BJ (cell line): ENCODE measurements at regions not wholly inside any gene's neighbourhood (a gene's known extent, or its start where the extent isn't known, plus 50 kb on each side); places are given as distances from the start of the nearest gene placed in this dataset.
"Not testable (repeated sequence)": the region's sequence is repeated elsewhere in the genome, so short reads cannot be mapped to it uniquely, and the experiment has no call there.

Experiments used
- CTCF ChIA-PET: fragments of 350-600 bp; formaldehyde crosslinking; extraction: SDS; loops from one replicate; lab custom pipeline; 2021; ENCODE audit warnings: antibody characterized with exemption, inconsistent platforms; lab: Yijun Ruan, JAX
- POLR2A ChIA-PET: fragments of 300-600 bp; sonication (Branson Sonifier 250); formaldehyde crosslinking; extraction: SDS; loops from one replicate; lab custom pipeline; 2021; ENCODE audit warnings: antibody characterized with exemption; lab: Charles Lee
- DNase-seq: peaks from one replicate; pipeline ENCODE4 v3.0.0-alpha.2; 2011; ENCODE audit warnings: low read depth
- H3K27me3 ChIP-seq: 2 replicates; pipeline ENCODE4 v1.6.0; 2011; ENCODE audit warnings: low read length; ENCODE audit not compliant: control insufficient read depth, insufficient read depth
- H3K36me3 ChIP-seq: 2 replicates; pipeline ENCODE4 v1.5.1; 2011; ENCODE audit warnings: low read length; ENCODE audit not compliant: control insufficient read depth, insufficient read depth
- H3K4me3 ChIP-seq: 2 replicates; pipeline ENCODE4 v1.5.1; 2011; ENCODE audit warnings: low read depth, mild to moderate bottlenecking, control low read depth, low read length
- TF ChIP-seq, protein P1 (sequence below): IDR thresholded peaks from 2 replicates; pipeline ENCODE4 v1.5.1; 2011; ENCODE audit warnings: low read depth, mild to moderate bottlenecking, control low read depth, inconsistent platforms, low read length, moderate library complexity; ENCODE audit not compliant: insufficient read depth

DNA sequence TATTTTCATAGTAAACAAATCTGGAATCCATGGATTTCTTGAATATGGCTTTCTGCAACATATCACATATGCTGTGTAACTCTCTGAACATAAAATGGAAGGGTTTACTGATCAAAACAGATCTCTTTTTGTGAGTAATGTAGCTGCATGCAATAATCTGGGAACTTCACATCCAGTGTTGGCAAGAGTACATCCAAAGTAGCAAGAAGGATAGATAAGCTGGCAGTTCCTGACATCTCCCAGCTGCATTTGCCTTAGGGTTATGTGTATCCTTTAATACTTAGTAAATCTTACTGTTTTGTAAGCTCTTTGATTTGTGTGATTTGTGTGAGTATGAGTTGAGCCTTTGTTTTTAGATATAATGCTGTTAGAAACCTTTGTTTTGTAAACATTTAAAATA lies 280.4 kb upstream of the CNTN5 start:
- no peak for DNase-seq
- POLR2A ChIA-PET = no interaction called here
- CTCF ChIA-PET = no interaction called here
- H3K36me3 ChIP-seq = no peaks in the 10 kb centered on the region
- TF ChIP-seq, protein P1, sequence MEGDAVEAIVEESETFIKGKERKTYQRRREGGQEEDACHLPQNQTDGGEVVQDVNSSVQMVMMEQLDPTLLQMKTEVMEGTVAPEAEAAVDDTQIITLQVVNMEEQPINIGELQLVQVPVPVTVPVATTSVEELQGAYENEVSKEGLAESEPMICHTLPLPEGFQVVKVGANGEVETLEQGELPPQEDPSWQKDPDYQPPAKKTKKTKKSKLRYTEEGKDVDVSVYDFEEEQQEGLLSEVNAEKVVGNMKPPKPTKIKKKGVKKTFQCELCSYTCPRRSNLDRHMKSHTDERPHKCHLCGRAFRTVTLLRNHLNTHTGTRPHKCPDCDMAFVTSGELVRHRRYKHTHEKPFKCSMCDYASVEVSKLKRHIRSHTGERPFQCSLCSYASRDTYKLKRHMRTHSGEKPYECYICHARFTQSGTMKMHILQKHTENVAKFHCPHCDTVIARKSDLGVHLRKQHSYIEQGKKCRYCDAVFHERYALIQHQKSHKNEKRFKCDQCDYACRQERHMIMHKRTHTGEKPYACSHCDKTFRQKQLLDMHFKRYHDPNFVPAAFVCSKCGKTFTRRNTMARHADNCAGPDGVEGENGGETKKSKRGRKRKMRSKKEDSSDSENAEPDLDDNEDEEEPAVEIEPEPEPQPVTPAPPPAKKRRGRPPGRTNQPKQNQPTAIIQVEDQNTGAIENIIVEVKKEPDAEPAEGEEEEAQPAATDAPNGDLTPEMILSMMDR = no peak
- no peak overlapping the region for H3K4me3 ChIP-seq
- H3K27me3 ChIP-seq = no peaks in the 10 kb centered on the region

DNA sequence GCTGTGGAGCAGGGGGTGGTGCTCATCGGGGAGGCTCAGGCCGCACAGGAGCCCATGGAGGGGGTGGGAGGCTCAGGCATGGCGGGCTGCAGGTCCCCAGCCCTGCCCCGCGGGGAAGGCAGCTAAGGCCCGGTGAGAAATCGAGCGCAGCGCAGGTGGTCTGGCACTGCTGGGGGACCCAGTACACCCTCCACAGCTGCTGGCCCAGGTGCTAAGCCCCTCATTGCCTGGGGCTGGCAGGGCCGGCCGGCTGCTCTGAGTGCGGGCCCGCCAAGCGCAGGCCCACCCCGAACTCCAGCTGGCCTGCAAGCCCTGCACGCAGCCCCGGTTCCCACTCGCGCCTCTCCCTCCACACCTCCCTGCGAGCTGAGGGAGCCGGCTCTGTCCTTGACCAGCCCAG lies 257.3 kb upstream of the CNTN5 start:
- H3K4me3 ChIP-seq, POLR2A ChIA-PET, H3K27me3 ChIP-seq, H3K36me3 ChIP-seq, CTCF ChIA-PET, DNase-seq: not testable (repeated sequence)

DNA sequence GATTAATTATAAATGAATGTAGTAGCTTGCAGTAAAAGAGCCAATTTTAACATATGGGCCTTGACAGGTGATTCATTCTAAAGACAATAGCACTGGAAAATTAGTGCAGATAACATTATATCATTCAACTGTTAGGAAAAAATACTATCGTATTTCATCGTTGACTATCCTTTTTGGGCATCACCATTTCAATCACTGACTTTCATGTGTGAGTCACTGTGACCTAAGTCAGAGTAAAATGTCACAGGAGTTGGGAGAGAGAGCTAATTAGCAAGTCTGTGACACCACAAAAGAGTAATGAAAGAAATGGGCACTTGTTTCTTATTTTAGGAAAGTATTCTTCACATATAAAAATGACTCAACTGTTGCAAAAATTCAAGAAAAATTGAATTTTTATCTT lies 253.8 kb upstream of the CNTN5 start:
- DNase-seq = no peak
- no peak overlapping the region for H3K4me3 ChIP-seq
- H3K27me3 ChIP-seq = no peaks in the 10 kb centered on the region
- POLR2A ChIA-PET = no interaction called here
- no peaks in the 10 kb centered on the region for H3K36me3 ChIP-seq
- TF ChIP-seq, protein P1 = no peak
- CTCF ChIA-PET = no interaction called here

DNA sequence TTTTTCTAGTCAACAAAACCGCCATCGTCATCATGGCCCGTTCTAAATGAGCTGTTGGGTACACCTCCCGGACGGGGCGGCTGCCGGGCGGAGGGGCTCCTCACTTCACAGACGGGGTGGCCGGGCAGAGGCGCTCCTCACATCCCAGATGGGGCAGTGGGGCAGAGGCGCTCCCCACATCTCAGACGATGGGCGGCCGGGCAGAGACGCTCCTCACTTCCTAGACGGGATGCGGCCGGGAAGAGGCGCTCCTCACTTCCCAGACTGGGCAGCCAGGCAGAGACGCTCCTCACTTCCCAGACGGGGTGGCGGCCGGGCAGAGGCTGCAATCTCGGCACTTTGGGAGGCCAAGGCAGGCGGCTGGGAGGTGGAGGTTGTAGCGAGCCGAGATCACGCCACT lies 250.7 kb upstream of the CNTN5 start:
- H3K27me3 ChIP-seq, H3K36me3 ChIP-seq, H3K4me3 ChIP-seq, DNase-seq, CTCF ChIA-PET, POLR2A ChIA-PET: not testable (repeated sequence)

DNA sequence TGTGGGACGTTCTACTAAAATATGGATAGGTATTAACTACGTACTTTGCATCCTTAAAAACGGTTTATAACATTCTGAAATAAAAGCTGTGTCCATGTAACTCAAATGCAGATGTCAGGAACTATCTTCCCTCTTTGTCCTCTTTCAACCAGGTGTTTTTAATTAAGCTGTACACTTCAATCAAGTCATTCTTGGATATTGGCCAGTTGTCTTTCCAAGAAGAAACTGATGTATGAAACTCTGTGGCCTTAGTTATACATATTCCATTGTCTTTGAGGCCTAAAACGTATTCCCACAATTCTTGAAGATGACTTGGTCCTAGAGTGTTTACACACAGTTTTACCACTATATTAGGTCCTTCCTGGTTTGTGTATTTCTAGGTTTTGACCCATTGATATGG lies 249.0 kb upstream of the CNTN5 start:
- TF ChIP-seq, protein P1 = no peak
- ChIA-PET CTCF (no interaction called here), POLR2A (no interaction called here)
- Histone ChIP-seq H3K4me3 (no peak overlapping the region), H3K27me3 (no peaks in the 10 kb centered on the region), H3K36me3 (no peaks in the 10 kb centered on the region)
- no peak for DNase-seq

DNA sequence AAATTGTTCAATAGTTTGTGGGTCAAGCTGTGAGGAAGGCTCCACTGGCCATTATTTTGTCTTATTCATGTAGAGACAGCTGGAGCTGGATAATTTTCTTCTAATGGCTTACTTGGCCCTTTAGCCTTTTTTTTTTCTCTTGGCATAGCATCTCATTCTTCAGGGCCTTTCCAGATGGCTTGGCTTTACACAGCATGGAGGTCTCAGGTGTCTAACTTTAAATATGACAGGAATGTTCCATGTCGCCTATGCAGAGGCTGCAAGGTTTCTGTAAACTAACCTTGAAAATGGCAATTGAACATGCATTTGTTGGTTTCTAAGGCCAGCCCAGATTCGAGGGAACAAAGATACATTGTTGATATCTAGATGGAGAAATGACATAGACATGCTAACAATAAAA lies 247.9 kb upstream of the CNTN5 start:
- TF ChIP-seq, protein P1 = no peak
- POLR2A ChIA-PET = no interaction called here
- no peak for DNase-seq
- CTCF ChIA-PET = interaction anchor here (0.7 kb wide), 1 partner anchor 17 kb away, joined by 3 read pairs; no protein-coding TSS in a partner anchor
- Histone ChIP-seq H3K4me3 (no peak overlapping the region), H3K36me3 (no peaks in the 10 kb centered on the region), H3K27me3 (no peaks in the 10 kb centered on the region)
